A673 (cell line): ENCODE measurements at regions not wholly inside any gene's neighbourhood (a gene's known extent, or its start where the extent isn't known, plus 50 kb on each side); places are given as distances from the start of the nearest gene placed in this dataset.

Experiments
- EZH2 ChIP-seq: fragments of 200-600 bp; sonication (generic); IDR thresholded peaks from 2 replicates; pipeline ENCODE4 v1.6.1; 2017; ENCODE audit warnings: borderline replicate concordance, low read depth, mild to moderate bottlenecking, mixed read lengths, antibody characterized with exemption, low read length; ENCODE audit not compliant: poor library complexity, severe bottlenecking
- TF ChIP-seq, protein P1 (sequence below): fragments of 300-800, 200-600 bp; sonication (generic); conservative IDR thresholded peaks from 2 replicates; pipeline ENCODE4 v1.5.1; 2017; ENCODE audit warnings: low read depth, mild to moderate bottlenecking, antibody characterized with exemption, low read length, moderate library complexity, mixed read lengths

DNA sequence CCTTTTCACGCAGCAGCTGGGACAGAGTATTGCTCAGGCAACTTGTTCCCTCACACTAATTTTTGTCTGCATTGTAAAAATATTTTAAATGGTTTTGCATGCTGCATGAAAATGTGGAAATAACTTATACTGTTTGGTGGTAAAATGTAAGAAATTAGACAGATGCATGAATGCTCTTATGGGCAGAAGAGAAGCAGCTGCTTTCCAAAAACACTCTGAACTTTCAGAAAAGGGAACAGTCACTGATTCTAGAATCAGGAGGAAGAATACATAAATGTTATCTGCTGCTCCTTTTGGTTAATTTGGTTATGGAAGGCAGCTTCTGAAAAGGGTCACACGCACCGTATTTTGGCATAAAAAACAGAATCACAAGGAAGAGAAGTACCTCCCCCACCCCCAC is 87.0 kb upstream of the RUNX1 start:
- TF ChIP-seq EZH2: no peak
- TF ChIP-seq, protein P1, sequence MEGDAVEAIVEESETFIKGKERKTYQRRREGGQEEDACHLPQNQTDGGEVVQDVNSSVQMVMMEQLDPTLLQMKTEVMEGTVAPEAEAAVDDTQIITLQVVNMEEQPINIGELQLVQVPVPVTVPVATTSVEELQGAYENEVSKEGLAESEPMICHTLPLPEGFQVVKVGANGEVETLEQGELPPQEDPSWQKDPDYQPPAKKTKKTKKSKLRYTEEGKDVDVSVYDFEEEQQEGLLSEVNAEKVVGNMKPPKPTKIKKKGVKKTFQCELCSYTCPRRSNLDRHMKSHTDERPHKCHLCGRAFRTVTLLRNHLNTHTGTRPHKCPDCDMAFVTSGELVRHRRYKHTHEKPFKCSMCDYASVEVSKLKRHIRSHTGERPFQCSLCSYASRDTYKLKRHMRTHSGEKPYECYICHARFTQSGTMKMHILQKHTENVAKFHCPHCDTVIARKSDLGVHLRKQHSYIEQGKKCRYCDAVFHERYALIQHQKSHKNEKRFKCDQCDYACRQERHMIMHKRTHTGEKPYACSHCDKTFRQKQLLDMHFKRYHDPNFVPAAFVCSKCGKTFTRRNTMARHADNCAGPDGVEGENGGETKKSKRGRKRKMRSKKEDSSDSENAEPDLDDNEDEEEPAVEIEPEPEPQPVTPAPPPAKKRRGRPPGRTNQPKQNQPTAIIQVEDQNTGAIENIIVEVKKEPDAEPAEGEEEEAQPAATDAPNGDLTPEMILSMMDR: no peak
